ENCODE measurements at regions not wholly inside any gene's neighbourhood (a gene's known extent, or its start where the extent isn't known, plus 50 kb on each side); places are given as distances from the start of the nearest gene placed in this dataset.

- no peak for TF ChIP-seq CTCF (IDR thresholded peaks at IDR 0.05; ENCODE audit: borderline replicate concordance, extremely low read depth, low read length, poor library complexity, severe bottlenecking)
- TF ChIP-seq EZH2 (IDR thresholded peaks at IDR 0.05; ENCODE audit: borderline replicate concordance, low read depth, low read length, severe bottlenecking), result no peak
Measured at GRCh38 chr1:118692143-118692542, 296.0 kb downstream of the TBX15 start.

Measured in DND-41 (cell line).